Stimulated activated CD4-positive, alpha-beta T cell treated with anti-CD3 and anti-CD28 coated beads, Interleukin-2, amount 100 ng/mL, for 24 hours (primary cell): ENCODE measurements at regions not wholly inside any gene's neighbourhood (a gene's known extent, or its start where the extent isn't known, plus 50 kb on each side); places are given as distances from the start of the nearest gene placed in this dataset.
"Not testable (repeated sequence)": the region's sequence is repeated elsewhere in the genome, so short reads cannot be mapped to it uniquely, and the experiment has no call there.

Experiments
- DNase-seq, 2 donors: peaks; one replicate each; pipeline ENCODE4 v3.0.0-alpha.2; 2020

DNA sequence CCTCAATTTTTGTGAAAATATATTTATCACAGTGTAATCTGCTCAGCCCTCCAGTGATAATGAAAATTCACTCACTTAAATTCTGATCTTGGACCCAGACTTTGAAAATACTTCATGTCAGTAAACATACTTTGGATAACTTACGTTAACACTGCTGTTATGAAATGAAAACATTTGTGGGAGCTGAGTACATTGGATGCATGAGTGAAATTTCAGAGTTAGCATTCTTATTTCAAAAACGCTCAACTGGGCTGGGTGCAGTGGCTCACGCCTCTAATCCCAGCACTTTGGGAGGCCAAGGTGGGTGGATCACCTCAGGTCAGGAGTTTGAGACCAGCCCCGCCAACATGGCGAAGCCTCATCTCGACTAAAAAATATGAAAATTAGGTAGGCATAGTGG is 196.4 kb downstream of the UTRN start:
- DNase-seq, result no peak

DNA sequence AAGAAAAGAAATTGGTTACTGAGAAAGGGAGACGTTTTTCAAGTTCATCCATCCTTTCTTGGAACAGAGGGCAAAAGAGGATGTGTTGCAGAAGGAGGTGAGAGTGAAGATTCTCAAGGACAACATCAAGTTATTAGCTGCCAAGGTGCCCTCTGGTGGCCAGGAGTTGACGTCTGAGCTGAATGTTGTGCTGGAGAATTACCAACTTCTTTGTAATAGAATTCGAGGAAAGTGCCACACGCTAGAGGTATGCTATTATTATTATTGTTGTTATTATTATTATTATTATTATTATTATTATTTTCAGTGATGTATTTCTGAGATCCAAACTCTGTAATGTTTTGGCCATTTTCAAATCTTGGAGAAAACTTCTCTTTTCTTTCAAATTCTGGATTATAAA is 197.0 kb downstream of the UTRN start:
- DNase-seq, result peak; percentile 75 to 79

DNA sequence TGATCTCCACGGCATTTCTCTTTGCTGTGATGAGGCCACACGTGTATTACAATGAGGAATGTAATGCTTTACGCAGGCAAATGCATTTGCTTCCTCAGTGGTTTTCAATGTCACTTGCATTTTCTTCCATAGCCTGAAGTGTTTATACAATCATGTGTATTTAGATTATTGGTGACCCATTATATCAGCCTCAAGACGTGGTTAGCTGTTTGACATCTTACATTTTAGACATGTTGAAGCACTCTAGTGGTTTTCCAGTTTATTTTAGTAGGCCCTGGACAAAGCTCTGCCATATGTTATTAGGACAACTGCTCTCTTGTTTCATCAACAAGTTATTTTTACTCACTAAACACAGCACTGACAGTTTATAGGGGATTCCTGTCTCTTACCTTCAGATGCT is 200.4 kb downstream of the UTRN start:
- DNase-seq, result no peak

DNA sequence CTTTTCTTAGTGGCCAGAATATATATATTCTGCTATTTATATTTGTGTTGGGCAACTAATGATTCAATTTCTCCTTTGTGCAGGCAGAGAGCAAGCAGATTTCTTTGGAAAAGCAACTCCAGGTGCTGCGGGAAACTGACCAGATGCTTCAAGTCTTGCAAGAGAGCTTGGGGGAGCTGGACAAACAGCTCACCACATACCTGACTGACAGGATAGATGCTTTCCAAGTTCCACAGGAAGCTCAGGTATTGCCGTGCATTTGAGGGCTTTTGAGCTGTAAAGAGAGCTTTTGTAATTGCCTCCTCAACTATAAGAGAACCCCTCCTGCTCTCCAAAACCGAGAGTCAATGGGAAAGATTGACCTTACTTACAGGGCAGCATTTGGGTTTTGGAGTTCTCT is 203.5 kb downstream of the UTRN start:
- DNase-seq, result no peak

DNA sequence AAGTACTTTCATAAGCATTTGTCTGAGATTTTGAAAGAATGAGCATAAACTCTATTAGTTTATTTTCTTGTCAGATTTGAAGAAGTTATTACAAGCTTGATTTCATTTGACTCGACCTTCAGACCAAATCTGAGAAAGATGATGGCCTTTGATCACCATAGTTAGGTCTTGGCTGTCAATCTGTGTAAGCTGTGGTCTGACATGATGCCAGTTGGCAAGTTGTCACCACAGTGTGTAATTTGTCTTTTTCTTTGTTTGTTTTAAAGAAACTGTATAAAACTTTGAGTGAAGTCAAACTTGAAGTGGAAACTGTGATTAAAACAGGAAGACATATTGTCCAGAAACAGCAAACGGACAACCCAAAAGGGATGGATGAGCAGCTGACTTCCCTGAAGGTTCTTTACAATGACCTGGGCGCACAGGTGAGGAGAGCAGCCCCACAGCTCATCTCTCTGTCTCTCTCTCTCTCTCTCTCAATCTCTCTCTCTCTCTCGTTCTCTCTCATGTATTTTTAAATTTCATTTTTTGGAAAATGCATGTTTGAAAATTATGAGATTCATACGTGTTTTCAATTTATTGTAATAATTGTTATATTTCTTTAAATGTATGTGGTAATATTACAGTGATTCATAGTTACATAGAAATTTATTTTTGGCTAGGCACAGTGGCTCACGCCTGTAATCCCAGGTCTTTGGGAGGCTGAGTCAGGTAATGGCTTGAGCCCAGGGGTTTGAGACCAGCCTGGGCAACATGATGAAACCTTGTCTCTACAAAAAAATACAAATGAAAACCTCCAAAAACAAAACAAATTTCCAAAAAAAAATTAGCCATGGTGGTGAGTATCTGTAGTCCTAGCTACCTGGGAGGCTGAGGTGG is 208.1 kb downstream of the UTRN start:
- DNase-seq, result no peak

DNA sequence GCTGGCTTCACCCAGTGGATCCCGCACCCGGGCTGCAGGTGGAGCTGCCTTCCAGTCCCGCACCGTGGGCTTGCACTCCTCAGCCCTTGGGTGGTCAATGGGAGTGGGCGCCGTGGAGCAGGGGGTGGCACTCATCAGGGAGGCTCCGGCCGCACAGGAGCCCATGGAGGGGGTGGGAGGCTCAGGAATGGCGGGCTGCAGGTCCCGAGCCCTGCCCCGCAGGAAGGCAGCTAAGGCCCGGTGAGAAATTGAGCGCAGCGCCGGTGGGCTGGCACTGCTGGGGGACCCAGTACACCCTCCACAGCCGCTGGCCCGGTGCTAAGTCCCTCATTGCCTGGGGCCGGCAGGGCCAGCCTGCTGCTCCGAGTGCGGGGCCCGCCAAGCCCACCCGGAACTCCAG is 209.9 kb downstream of the UTRN start:
- DNase-seq, result not testable (repeated sequence)

DNA sequence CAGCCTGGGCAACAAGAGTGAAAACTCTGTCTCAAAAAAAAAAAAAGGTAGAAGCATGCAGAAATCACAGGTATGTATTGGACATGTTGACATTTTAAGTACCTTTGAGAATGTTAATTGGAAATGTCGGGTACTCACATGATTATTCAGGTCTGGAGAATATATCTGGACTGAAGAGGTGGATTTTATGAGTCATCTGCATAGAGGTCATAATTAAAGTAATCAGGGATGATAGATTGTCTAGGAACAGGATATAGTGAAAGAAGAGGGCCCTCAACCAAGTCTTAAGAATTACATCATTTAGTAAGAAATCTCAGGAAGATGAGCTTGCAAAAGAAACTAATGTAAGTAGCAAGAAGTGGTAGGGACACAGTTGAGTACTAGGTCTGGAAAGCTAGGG is 212.5 kb downstream of the UTRN start:
- no peak for DNase-seq

DNA sequence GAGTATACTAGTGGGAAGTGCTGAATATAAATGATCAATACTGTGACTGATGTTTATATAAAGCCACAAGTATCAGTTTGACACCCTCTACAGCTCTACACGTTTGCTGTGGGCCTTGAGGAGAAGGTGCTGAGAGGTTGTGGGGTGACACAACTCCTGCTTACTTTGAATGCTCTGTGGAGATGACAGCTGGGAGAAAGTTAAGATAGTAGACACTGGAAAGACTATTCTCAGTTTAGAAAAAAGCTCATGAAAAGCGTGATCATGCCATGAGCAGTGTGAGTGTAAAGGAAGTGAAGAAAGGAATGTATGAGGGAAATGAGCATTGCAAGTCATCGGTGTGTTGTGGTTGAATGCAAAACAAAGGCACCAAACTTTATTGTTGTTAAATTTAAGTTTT is 215.8 kb downstream of the UTRN start:
- DNase-seq, result peak in 1 of 2 donors; percentile 2

DNA sequence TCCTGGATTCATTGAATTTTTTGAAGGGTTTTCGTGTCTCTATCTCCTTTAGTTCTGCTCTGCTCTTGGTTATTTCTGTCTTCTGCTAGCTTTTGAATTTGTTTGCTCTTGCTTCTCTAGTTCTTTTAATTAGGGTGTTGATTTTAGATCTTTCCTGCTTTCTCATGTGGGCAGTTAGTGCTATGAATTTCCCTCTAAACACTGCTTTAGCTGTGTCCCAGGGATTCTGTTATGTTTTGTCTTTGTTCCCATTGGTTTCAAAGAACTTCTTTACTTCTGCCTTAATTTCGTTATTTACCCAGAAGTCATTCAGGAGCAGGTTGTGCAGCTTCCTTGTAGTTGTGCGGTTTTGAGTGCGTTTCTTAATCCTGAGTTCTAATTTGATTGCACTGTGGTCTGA is 220.1 kb downstream of the UTRN start:
- DNase-seq, result not testable (repeated sequence)

DNA sequence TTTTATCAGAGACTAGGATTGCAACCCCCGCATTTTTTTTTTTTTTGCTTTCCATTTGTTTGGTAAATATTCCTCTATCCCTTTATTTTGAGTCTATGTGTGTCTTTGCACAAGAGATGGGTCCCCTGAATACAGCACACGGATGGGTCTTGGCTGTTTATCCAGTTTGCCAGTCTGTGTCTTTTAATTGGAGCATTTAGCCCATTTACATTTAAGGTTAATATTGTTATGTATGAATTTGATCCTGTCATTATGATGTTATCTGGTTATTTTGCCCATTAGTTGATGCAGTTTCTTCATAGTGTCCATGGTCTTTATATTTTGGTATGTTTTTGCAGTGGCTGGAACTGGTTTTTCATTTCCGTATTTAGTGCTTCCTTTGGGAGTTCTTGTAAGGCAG is 220.9 kb downstream of the UTRN start:
- DNase-seq, result not testable (repeated sequence)

DNA sequence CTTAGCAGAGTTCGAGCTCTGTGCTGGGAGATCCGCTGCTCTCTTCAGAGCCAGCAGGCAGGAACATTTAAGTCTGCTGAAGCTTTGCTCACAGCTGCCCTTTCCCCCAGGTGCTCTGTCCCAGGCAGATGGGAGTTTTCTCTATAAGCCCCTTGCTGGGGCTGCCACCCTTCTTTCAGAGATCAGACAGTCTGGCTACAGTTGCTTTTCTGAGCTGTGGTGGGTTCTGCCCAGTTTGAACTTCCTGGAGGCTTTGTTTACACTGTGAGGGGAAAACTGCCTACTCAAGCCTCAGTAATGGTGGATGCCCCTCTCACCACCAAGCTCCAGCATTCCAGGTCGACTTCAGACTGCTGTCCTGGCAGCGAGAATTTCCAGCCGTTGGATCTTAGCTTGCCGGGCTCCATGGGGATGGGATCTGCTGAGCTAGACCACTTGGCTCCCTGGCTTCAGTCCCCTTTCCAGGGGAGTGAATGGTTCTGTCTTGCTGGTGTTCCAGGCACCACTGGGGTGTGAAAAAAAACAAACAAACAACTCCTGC is 222.7 kb downstream of the UTRN start:
- not testable (repeated sequence) for DNase-seq

DNA sequence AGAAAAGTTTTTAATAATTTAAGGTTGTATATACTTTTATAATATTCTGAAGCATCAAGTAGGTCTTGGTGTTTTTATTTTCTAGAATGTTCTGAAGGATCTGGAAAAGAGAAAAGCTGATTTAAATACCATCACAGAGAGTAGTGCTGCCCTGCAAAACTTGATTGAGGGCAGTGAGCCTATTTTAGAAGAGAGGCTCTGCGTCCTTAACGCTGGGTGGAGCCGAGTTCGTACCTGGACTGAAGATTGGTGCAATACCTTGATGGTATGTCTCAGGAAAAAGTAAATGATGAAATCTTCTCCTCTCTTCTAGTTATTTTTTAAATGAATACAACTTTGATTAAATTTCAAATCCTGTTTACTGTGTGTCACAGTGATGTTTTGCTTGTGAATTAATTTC is 225.7 kb downstream of the UTRN start:
- DNase-seq, result no peak

DNA sequence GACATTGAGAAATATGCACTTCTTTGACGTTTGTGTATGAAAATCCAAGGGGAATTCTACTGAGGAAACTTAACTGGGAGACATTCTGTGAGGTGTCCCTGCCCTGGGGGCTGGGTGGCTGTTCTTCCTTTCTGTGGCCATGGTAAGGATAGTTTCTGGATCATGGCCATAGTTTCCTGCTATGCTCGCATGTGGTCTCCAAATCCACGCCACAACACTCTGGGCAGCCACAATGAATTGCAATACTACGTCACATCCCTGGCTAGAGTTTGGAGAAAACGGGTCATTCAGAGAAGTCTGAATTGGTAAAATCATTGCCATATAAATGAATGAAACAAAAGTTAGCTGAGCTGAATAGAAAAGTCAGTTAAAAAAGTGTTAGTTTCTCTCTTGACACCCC is 230.6 kb downstream of the UTRN start:
- no peak for DNase-seq

DNA sequence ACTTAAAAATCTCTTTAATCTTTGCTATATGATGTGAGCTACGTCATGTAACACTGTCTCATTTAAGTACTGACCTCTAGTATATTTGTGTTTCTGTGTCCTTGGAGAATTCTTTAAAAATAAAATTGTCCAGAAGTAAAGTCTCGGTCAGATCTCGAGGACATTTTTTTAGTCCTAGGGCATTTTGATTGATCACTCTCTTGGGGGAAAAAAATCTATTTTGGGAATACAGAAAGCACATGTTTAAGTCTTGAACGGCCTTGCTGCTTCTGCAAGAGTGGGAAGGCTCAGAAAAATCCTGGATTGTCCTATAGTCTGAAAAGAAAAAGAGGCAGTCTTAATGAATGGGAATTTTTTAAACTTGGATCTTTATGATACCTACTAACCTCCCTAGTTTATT is 234.3 kb downstream of the UTRN start:
- no peak for DNase-seq

DNA sequence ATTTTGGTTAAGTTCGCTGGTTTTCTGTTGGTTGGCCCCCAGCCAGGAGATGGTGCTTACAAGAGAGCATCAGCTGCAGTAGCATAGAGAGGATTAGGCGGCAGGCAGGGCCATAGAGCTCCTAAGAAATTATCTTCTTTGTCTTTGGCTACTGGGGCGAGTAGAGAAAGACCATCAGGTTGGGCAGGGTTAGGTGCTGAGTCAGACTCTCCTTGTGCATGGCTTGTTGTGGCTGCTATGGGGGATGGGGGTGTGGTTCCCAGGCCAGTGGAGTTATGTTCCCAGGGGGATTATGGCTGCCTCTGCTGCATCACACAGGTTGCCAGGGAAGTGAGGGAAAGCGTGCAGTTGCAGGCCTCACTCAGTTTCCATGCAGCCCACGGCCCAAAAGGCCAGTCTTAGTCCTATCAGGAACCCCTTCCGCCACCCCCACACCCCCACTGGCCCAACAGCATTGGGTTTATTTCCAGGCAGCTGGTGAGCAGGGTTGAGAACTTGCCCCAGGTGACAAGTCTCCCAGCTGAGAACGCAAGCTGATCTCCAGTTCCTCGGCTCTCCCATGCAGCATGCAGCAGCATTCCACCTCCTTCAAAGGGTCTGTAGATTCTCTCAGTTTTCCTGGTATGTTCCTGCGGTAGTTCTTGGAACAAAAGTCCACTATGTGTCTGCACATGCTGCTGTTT is 243.7 kb downstream of the UTRN start:
- no peak for DNase-seq

DNA sequence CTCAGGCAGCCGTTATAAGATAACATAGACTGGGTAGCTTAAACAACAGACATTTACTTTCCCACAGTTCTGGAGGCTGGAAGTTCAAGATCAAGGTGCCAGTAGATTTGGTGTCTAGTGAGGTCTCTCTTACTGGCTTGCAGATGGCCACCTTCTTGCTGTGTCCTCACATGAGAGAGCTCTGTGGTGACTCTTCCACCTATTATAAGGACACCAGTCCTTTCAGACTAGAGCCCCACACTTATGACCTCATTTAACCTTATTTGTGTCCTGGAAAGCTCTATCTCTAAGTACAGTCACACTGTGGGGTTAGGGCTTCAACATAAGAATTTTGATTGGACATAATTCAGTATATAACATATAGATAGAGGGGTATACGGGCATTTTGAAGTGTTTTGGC is 245.0 kb downstream of the UTRN start:
- no peak for DNase-seq

DNA sequence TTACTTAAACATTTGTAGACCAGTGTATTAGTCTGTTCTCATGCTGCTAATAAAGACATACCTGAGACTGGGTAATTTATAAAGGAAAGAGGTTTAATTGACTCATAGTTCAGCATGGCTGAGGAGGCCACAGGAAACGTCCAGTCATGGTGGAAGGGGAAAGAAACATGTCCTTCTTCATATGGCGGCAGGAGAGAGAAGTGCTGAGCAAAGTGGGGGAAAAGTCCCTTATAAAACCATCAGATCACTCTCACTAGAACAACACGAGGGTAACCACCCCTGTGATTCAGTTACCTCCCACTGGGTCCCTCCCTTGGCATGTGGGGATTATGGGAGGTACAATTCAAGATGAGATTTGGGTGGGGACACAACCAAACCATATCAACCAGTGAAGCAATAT is 247.1 kb downstream of the UTRN start:
- DNase-seq, result not testable (repeated sequence)

DNA sequence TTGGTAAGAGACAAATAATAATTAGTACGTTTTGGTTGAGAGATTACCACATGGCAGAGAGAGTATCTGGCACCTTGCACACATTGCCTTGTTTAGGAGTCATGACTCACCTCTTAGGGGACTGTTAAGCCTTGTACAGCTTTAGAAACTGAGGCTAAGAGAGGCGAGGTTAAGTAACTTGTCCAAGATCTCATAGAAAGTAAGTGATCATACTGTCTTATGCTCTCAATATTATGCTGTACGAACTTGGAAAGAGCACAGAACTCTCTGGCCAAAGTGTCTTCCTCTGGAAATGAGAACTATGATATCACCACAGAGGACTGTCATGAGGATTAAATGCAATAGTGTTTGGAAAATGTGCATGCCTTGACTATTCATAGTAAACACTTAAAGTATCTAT is 249.0 kb downstream of the UTRN start:
- DNase-seq, result no peak

DNA sequence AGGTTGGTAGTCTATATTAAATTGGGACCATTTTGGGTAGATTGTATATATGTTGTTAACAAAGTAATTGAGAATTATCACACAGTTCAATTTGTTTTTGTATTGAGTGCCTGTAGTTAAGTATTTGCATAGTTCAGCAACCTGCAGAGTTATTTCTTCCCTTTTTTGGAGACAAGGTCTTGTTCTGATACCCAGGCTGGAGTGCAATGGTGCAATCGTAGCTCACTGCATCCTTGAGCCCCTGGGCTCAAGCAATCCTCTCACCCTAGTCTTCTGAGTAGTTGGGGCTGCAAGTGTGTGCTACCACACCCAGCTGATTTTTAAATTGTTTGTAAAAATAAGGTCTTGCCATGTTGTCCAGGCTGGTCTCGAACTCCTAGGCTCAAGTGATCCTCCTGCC is 250.5 kb downstream of the UTRN start:
- DNase-seq, result no peak

DNA sequence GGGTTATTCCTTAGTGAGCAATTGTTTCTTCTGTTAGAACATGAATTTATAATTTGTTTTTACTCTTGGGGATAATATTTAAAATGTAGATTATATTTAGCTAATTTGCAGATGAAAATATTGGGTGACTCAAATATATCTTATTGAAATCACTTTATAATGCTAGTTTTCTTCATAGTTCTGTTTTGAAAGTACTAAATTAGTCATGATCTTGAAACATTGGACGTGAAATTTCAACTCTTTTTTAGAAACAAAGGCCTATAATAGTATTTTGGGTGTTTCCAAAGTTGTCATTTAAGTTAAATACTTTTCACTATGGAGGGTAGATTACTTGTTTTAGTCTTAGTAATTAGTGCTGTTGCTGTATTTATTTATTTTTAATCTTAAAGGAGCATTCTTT is 250.9 kb downstream of the UTRN start:
- no peak for DNase-seq

DNA sequence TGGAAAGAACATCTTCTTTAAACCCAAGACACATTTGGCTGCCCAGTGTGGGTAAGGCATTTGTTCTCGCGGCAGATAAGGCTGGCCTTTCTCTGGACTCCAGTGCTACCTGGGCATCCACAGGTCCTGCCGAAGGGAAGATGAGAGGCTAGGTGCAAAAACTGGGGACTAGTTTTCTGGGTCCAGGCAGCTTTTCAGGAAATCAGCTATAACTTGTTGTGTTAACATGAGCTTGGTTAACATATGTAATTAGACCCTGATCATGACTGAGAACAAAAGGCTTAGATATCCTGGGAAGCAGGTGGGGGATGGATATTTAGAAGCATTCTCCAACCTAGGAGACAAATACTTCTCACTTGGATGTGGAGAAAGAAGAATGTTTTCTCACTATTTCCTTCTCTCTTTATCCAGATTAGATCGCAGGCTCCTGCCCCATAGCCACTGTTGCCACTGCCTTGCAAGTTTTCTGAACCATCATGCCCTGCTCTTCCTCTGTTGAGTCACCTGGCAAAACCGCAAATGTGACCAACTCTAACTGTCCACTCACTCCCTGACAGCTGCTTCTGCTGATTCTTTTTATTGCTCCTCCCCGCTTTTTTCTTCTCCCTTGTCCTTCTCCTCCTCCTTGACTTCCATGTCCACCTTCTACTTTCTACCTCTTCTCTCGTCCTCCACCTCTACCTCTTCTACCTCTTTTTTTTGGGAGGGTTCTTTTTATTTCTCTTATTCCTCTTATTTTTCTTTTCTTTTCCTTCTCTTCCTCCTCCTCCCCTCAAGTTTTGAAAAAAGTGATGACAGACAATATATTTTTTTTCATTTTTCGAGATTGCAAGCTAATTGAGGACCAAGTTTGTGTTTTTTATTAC is 258.1 kb downstream of the UTRN start:
- DNase-seq, result no peak

DNA sequence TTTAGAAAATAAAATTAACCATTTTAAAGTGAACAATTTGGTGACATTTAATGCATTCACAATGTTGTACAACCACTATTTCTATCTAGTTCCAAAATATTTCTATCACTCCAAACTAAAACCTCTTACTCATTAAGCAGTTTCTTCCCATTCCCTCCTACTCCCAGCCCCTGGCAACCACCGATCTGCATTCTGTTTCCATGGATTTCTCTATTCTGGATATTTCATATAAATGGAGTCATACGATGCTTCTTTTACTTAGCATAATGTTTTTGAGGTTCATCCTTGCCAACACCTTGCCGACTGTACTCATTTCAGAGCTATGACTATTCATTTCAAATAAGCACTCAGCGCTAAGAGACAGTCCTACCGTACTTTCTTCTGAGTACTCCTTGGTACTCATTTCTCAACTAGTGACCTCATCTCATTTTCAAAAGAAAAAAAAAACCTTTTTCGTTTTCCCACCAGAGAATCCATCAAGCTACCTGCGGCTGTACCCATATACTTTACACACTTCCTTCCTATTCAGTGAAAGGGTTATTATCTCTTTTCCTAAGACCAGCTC is 259.2 kb downstream of the UTRN start:
- DNase-seq, result no peak

DNA sequence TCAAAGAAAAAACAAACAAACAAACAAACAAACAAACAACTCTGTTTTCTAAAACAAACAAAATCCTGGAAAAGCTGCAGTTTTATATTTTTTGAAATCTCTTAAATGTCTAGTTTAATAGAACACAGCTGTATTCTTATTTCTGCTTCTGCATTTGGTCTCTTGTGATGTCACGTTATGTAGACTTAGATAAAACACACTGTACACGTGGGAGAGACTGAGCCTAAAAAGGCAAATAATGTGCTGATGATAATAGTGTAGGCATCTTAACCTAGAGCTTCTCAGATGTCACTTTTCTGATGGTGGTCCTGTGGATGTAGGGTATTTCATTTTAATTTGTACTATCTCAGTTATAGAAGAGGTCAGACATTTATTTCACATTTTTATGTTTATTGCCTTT is 261.7 kb downstream of the UTRN start:
- DNase-seq, result no peak
